NCI-H510A (cell line): ENCODE measurements at regions not wholly inside any gene's neighbourhood (a gene's known extent, or its start where the extent isn't known, plus 50 kb on each side); places are given as distances from the start of the nearest gene placed in this dataset.
"Not testable (repeated sequence)": the region's sequence is repeated elsewhere in the genome, so short reads cannot be mapped to it uniquely, and the experiment has no call there.

Experiments used
- DNase-seq: peaks from one replicate; lab custom pipeline; 2025; lab: John Stamatoyannopoulos, UW

GRCh38 chrX:40530509-40530908, 50.3 kb upstream of the ATP6AP2 start:
- DNase-seq: no peak

- no peak for DNase-seq
Measured at GRCh38 chrX:40527543-40527942, 53.2 kb upstream of the ATP6AP2 start.

GRCh38 chrX:40526412-40526811, 54.4 kb upstream of the ATP6AP2 start:
- no peak for DNase-seq

GRCh38 chrX:40525901-40526300, 54.9 kb upstream of the ATP6AP2 start:
- DNase-seq: not testable (repeated sequence)

GRCh38 chrX:40524423-40524822, 56.3 kb upstream of the ATP6AP2 start:
- DNase-seq: no peak

GRCh38 chrX:40523852-40524251, 56.9 kb upstream of the ATP6AP2 start:
- DNase-seq: no peak

GRCh38 chrX:40521868-40522450, 58.8 kb upstream of the ATP6AP2 start:
- DNase-seq: no peak

GRCh38 chrX:40514376-40514775, 66.4 kb upstream of the ATP6AP2 start:
- DNase-seq: no peak

- no peak for DNase-seq
Measured at GRCh38 chrX:40513835-40514234, 66.9 kb upstream of the ATP6AP2 start.

GRCh38 chrX:40513012-40513411, 67.8 kb upstream of the ATP6AP2 start:
- no peak for DNase-seq

GRCh38 chrX:40511258-40511657, 69.5 kb upstream of the ATP6AP2 start:
- no peak for DNase-seq

GRCh38 chrX:40508560-40508959, 72.2 kb upstream of the ATP6AP2 start:
- no peak for DNase-seq

- DNase-seq: no peak
Measured at GRCh38 chrX:40506201-40506985, 74.4 kb upstream of the ATP6AP2 start.

GRCh38 chrX:40504801-40505605, 75.8 kb upstream of the ATP6AP2 start:
- DNase-seq: no peak

GRCh38 chrX:40503094-40503493, 77.7 kb upstream of the ATP6AP2 start:
- no peak for DNase-seq

- DNase-seq: no peak
Measured at GRCh38 chrX:40502688-40503087, 78.1 kb upstream of the ATP6AP2 start.

- DNase-seq: no peak
Measured at GRCh38 chrX:40501164-40501855, 79.5 kb upstream of the ATP6AP2 start.

- no peak for DNase-seq
Measured at GRCh38 chrX:40496728-40497127, 84.0 kb upstream of the ATP6AP2 start.

- no peak for DNase-seq
Measured at GRCh38 chrX:40495659-40496058, 85.1 kb upstream of the ATP6AP2 start.

GRCh38 chrX:40494005-40494404, 86.8 kb upstream of the ATP6AP2 start:
- DNase-seq: no peak

- no peak for DNase-seq
Measured at GRCh38 chrX:40488296-40488695, 92.5 kb upstream of the ATP6AP2 start.

GRCh38 chrX:40485973-40486372, 94.8 kb upstream of the ATP6AP2 start:
- no peak for DNase-seq
